ENCODE measurements at regions not wholly inside any gene's neighbourhood (a gene's known extent, or its start where the extent isn't known, plus 50 kb on each side); places are given as distances from the start of the nearest gene placed in this dataset.
"Not testable (repeated sequence)": the region's sequence is repeated elsewhere in the genome, so short reads cannot be mapped to it uniquely, and the experiment has no call there.

- DNase-seq: not testable (repeated sequence)
Observed at GRCh38 chr21:13806444-13806843, 196.9 kb downstream of the POTED start.

- not testable (repeated sequence) for DNase-seq
Observed at GRCh38 chr21:13802757-13803156, 193.2 kb downstream of the POTED start.

All from CD4-positive, alpha-beta T cell treated with Interleukin-12 subunit alpha and Interleukin-12 subunit beta, for 1 hour (primary cell).